ENCODE measurements at regions not wholly inside any gene's neighbourhood (a gene's known extent, or its start where the extent isn't known, plus 50 kb on each side); places are given as distances from the start of the nearest gene placed in this dataset.

GRCh38 chr16:87550495-87550961 is 51.8 kb upstream of the JPH3 start (continued):
- TF ChIP-seq EGR2 (tag by site-specific recombination; IDR thresholded peaks at IDR 0.05; ENCODE audit: low read depth) (peak; percentile 38), ZNF335 (tag by site-specific recombination; conservative IDR thresholded peaks at IDR 0.05) (no peak), KLF9 (tag by site-specific recombination; IDR thresholded peaks at IDR 0.05; ENCODE audit: low read depth) (peak; percentile 72), CTCF (tag by site-specific recombination; IDR thresholded peaks at IDR 0.05) (peak; percentile 80), ZNF280C (tag by site-specific recombination; IDR thresholded peaks at IDR 0.05) (no peak), KLF1 (tag by site-specific recombination; IDR thresholded peaks at IDR 0.05) (0 out of 2 replicates have a peak, but pooled peaks have one; percentile 19), ZNF488 (tag by site-specific recombination; IDR thresholded peaks at IDR 0.05) (no peak), ZNF2 (tag by site-specific recombination; IDR thresholded peaks at IDR 0.05) (peak; percentile 54)

- Histone ChIP-seq H3K9me3 (ENCODE audit: control insufficient read depth, insufficient read depth, low read depth, low read length) (no peaks in the 10 kb centered on the region), H3K36me3 (ENCODE audit: control insufficient read depth in 2 of 2, insufficient read depth in 1 of 2, low read length in 2 of 2) (no peaks in the 10 kb centered on the region), H3K4me1 (ENCODE audit: control insufficient read depth, insufficient read depth, low read length) (no peaks in the 10 kb centered on the region), H3K27ac (ENCODE audit: extremely low read depth, low read depth, low read length) (no peak overlapping the region), H3K4me3 (ENCODE audit: low read depth, low read length) (no peak overlapping the region)
- ChIA-PET POLR2A (no interaction called here), CTCF (interaction anchor here (0.6 to 2.3 kb wide), 7 partner anchors 23 to 511 kb away, joined by 3 to 11 read pairs (median 3); no protein-coding TSS in a partner anchor)
- TF ChIP-seq ZNF645 (tag by site-specific recombination; IDR thresholded peaks at IDR 0.05) (no peak), ZBTB26 (tag by site-specific recombination; optimal IDR thresholded peaks at IDR 0.05) (peak; percentile 16), ZBTB8A (tag by site-specific recombination; IDR thresholded peaks at IDR 0.05) (no peak), ZIC2 (tag by site-specific recombination; IDR thresholded peaks at IDR 0.05) (0 out of 2 replicates have a peak, but pooled peaks have one; percentile 38), GLI2 (tag by site-specific recombination; IDR thresholded peaks at IDR 0.05; ENCODE audit: borderline replicate concordance, low read depth) (no peak), ZNF580 (tag by site-specific recombination; IDR thresholded peaks at IDR 0.05) (no peak), ZNF610 (tag by site-specific recombination; IDR thresholded peaks at IDR 0.05; ENCODE audit: borderline replicate concordance) (no peak), ZSCAN4 (tag by site-specific recombination; IDR thresholded peaks at IDR 0.05) (no peak), ZNF114 (tag by site-specific recombination; IDR thresholded peaks at IDR 0.05) (no peak), ZNF23 (tag by site-specific recombination; IDR thresholded peaks at IDR 0.05; ENCODE audit: borderline replicate concordance) (no peak), ZNF280D (tag by site-specific recombination; IDR thresholded peaks at IDR 0.05) (no peak), ZNF701 (tag by site-specific recombination; IDR thresholded peaks at IDR 0.05) (no peak), ZBTB7A (tag by site-specific recombination; IDR thresholded peaks at IDR 0.05; ENCODE audit: low read depth) (no peak)
Observed at GRCh38 chr16:87549627-87550494, 52.4 kb upstream of the JPH3 start.

All from HEK293 (cell line).